Omental fat pad (tissue), 3 donors: ENCODE measurements at regions not wholly inside any gene's neighbourhood (a gene's known extent, or its start where the extent isn't known, plus 50 kb on each side); places are given as distances from the start of the nearest gene placed in this dataset.
"Not testable (repeated sequence)": the region's sequence is repeated elsewhere in the genome, so short reads cannot be mapped to it uniquely, and the experiment has no call there.

ENCODE experiments used
- ATAC-seq: fragments of 150-250 bp; one replicate; pipeline ENCODE4 v1.9.1; 2016; ENCODE audit warnings: mild to moderate bottlenecking, moderate library complexity; ENCODE audit not compliant: low FRiP score
- DNase-seq: peaks from one replicate; pipeline ENCODE4 v3.0.0-alpha.2; 2019; ENCODE audit warnings: low spot score
- TF ChIP-seq, protein P1 (sequence below), 3 donors: fragments of 450-650 bp; IDR thresholded peaks; one replicate each; pipeline ENCODE4 v1.5.1; 2016 to 2017; ENCODE audit warnings: antibody characterized with exemption in 3 of 3, mild to moderate bottlenecking in 3 of 3, moderate library complexity in 2 of 3

DNA sequence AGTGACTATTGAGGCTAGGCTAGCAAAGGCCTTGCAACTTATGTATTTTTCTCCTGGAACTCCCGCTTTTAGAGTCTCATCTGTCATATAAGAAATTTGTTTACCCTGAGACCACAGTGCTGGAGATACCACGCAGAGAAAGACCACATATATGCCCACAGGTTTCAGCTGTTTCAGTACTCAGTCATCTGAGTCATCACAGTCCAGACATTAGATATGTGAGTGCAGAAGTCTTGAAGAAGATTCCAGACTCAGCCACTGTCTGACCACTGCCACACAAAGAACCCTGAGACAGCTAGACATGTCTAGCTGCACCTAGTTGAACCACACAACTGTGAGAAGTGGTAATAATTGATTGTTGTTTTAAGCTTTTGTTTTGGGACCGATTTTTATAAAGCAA, 648.3 kb downstream of the EPM2A start:
- DNase-seq: no peak
- TF ChIP-seq, protein P1, sequence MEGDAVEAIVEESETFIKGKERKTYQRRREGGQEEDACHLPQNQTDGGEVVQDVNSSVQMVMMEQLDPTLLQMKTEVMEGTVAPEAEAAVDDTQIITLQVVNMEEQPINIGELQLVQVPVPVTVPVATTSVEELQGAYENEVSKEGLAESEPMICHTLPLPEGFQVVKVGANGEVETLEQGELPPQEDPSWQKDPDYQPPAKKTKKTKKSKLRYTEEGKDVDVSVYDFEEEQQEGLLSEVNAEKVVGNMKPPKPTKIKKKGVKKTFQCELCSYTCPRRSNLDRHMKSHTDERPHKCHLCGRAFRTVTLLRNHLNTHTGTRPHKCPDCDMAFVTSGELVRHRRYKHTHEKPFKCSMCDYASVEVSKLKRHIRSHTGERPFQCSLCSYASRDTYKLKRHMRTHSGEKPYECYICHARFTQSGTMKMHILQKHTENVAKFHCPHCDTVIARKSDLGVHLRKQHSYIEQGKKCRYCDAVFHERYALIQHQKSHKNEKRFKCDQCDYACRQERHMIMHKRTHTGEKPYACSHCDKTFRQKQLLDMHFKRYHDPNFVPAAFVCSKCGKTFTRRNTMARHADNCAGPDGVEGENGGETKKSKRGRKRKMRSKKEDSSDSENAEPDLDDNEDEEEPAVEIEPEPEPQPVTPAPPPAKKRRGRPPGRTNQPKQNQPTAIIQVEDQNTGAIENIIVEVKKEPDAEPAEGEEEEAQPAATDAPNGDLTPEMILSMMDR (IDR thresholded peaks at IDR 0.05): no peak
- ATAC-seq: no peak

DNA sequence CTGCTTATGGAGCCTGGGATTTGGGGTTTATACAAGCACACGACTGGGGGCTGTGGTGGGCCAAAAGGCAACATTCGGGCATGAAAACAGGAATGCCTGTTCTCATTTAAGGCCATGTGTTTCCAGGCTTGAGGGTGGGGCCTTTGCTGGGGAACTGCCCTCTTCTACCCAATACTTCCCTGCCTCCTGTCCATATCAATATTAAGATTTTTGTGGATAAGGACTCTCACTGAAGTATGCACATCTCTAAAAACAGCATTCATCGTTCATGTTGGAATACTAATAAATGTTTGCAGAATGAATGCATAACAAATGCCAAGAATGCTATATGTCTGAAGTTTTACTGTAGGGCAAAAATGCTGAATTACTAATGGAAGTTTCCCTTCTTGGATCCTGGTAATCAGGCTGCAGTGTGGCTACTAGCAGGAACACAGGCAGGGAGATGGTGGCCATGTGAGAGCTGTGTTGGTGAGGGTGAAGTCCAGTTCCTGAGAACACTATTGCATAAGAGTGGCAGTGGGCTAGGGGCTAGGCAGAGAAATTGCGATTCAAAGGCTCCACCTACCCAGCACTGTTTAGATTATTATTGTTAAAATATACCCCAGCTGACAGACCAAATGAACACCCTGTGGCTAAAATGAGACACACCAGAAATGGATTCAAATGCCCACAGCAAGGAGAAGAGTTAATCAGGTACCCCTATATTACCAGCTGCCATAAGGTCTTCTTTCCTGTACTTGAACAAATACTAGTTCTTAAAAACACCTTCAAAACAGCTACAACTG, 644.3 kb downstream of the EPM2A start:
- TF ChIP-seq, protein P1 (IDR thresholded peaks at IDR 0.05): no peak
- ATAC-seq (no peak), DNase-seq (no peak)

DNA sequence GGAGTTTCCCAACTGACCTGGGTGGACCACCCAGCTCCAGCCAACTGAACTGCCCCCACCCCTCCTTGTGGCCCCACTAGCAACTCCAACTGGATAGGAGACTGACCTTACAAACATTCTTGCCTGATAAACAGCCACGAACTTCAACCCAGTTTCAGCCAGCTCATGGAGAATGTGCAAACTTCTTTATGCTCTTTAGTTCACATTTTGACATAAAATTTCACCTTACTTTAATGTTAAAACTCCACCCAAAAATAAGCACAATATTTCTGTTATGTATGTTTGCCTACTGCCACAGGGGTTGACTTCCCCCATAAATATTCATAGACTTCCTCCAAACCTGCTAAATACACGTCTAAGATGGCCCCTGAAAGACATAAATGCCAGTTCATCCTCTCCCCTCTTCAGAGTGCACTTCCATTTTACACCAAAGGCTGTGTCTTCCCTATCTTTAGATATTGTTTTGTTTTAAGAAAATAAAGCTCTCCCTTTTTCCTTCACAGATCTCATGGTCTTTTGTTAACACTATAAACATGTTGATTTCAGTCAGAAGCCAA, 643.7 kb downstream of the EPM2A start:
- DNase-seq: no peak
- no peak for ATAC-seq
- TF ChIP-seq, protein P1 (IDR thresholded peaks at IDR 0.05): no peak

DNA sequence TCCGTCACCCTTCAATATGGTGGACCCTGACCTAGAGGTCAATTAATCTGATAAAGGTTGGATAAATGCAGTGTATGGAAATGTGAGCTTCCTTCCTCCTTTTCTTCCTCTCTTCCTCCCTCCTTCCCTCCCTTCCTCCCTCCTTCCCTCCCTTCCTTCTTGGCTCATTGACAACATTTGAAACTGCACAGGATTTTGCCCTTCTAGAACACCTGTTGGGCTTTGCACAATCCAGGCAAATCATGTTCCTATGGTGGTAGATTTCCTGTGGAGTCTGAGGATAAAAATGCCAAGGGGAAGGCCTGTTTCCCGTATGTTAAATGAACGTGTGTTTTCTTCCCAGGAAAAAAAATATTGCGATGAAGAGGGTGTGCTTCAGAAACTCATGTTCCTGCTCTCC, 642.8 kb downstream of the EPM2A start:
- DNase-seq: no peak
- TF ChIP-seq, protein P1 (IDR thresholded peaks at IDR 0.05): no peak
- no peak for ATAC-seq

DNA sequence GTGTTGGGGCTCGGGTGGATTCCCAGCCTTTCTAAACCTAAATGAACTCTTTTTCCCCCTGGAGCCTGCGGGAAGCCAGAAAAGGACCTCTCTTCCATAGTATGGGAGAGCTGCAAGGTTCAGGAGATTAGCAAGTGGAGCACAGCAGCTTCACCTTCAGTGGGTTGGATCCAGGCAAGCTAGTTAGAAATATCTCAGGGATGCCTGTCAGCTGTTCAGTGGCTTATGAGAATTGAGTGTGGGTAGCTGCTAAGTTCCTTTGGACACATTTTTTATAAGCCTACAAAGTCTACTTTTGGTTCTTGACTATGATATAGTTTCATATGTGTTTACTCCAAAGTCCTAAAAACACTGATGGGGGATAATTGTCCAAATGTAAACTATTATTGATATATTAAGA, 642.1 kb downstream of the EPM2A start:
- TF ChIP-seq, protein P1 (IDR thresholded peaks at IDR 0.05): no peak
- no peak for ATAC-seq
- no peak for DNase-seq

DNA sequence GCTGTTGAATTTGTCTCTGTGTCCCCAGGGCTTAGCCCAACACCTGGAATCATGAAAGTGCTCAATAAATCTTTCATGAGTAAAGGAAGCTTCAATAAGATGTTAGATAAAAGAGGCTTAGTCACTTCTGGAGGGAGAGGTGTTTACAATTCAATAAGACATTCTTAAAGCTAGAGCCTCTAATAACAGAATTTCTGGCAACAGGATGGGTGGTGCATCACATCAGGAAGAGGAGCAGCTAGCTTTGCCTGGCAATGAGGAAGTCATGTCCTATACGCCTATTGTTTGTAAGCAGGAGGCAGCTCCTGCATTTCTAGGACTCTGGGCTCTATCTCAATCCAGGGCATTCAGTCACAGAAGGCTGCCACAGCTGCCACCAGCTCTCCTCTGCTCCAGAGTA, 638.5 kb downstream of the EPM2A start:
- ATAC-seq (no peak), DNase-seq (no peak)
- TF ChIP-seq, protein P1 (IDR thresholded peaks at IDR 0.05): no peak

DNA sequence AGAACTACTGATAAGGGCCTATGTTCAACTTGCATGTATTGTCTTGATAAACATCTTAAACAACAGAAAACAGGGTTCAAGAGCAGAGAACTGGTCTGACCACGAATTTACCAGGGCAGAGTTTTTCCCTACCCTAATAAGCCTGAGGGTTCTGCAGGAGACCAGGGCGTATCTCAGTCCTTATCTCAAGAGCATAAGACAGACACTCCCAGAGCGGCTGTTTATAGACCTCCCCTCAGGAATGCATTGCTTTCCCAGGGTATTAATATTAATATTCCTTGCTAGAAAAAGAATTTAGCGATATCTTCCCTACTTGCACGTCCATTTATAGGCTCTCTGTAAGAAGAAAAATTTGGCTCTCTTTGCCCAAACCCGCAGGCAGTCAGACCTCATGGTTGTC, 637.2 kb downstream of the EPM2A start:
- not testable (repeated sequence) for ATAC-seq, DNase-seq
